SHP77 (cell line): ENCODE measurements at regions not wholly inside any gene's neighbourhood (a gene's known extent, or its start where the extent isn't known, plus 50 kb on each side); places are given as distances from the start of the nearest gene placed in this dataset.
A peak's percentile ranks its signal among the peaks of the same experiment; 100 is the strongest.
"Not testable (repeated sequence)": the region's sequence is repeated elsewhere in the genome, so short reads cannot be mapped to it uniquely, and the experiment has no call there.

Experiments
- DNase-seq, 2 experiments: peaks; one replicate each; lab custom pipeline; 2025; lab: John Stamatoyannopoulos, UW

GRCh38 chr4:134621715-134622114 lies 420.1 kb upstream of the PABPC4L start:
- DNase-seq: not testable (repeated sequence)

- no peak for DNase-seq
Observed at GRCh38 chr4:134610956-134611355, 409.4 kb upstream of the PABPC4L start.

GRCh38 chr4:134610172-134610571 lies 408.6 kb upstream of the PABPC4L start:
- no peak for DNase-seq

GRCh38 chr4:134601706-134602105 lies 400.1 kb upstream of the PABPC4L start:
- DNase-seq: no peak

- no peak for DNase-seq
Observed at GRCh38 chr4:134591326-134591725, 389.7 kb upstream of the PABPC4L start.

GRCh38 chr4:134585972-134586371 lies 384.4 kb upstream of the PABPC4L start:
- DNase-seq: no peak

GRCh38 chr4:134567461-134567860 lies 365.9 kb upstream of the PABPC4L start:
- no peak for DNase-seq

GRCh38 chr4:134560728-134561127 lies 359.1 kb upstream of the PABPC4L start:
- DNase-seq: no peak

GRCh38 chr4:134552063-134552462 lies 350.5 kb upstream of the PABPC4L start:
- no peak for DNase-seq

GRCh38 chr4:134551348-134551747 lies 349.8 kb upstream of the PABPC4L start:
- no peak for DNase-seq

GRCh38 chr4:134548052-134548628 lies 346.6 kb upstream of the PABPC4L start:
- no peak for DNase-seq

- DNase-seq: no peak
Observed at GRCh38 chr4:134546279-134546678, 344.7 kb upstream of the PABPC4L start.

GRCh38 chr4:134544303-134544770 lies 342.7 kb upstream of the PABPC4L start:
- DNase-seq: peak; percentile 43 to 52

GRCh38 chr4:134540588-134540987 lies 339.0 kb upstream of the PABPC4L start:
- no peak for DNase-seq

GRCh38 chr4:134539729-134540231 lies 338.2 kb upstream of the PABPC4L start:
- DNase-seq: no peak

- DNase-seq: no peak
Observed at GRCh38 chr4:134537701-134538100, 336.1 kb upstream of the PABPC4L start.

- no peak for DNase-seq
Observed at GRCh38 chr4:134533068-134533467, 331.5 kb upstream of the PABPC4L start.

GRCh38 chr4:134531013-134531412 lies 329.4 kb upstream of the PABPC4L start:
- DNase-seq: no peak

- DNase-seq: no peak
Observed at GRCh38 chr4:134529629-134530028, 328.0 kb upstream of the PABPC4L start.

- no peak for DNase-seq
Observed at GRCh38 chr4:134518574-134519217, 317.1 kb upstream of the PABPC4L start.

GRCh38 chr4:134510544-134510943 lies 309.0 kb upstream of the PABPC4L start:
- DNase-seq: no peak

GRCh38 chr4:134505511-134505910 lies 303.9 kb upstream of the PABPC4L start:
- no peak for DNase-seq

GRCh38 chr4:134501973-134502643 lies 300.5 kb upstream of the PABPC4L start:
- DNase-seq: no peak
